NCI-H187 treated with DMSO at 0.1 percent for 48 hours (cell line): ENCODE measurements at regions not wholly inside any gene's neighbourhood (a gene's known extent, or its start where the extent isn't known, plus 50 kb on each side); places are given as distances from the start of the nearest gene placed in this dataset.
"Not testable (repeated sequence)": the region's sequence is repeated elsewhere in the genome, so short reads cannot be mapped to it uniquely, and the experiment has no call there.

Experiments
- DNase-seq: peaks from one replicate; lab custom pipeline; 2025; lab: John Stamatoyannopoulos, UW

DNA sequence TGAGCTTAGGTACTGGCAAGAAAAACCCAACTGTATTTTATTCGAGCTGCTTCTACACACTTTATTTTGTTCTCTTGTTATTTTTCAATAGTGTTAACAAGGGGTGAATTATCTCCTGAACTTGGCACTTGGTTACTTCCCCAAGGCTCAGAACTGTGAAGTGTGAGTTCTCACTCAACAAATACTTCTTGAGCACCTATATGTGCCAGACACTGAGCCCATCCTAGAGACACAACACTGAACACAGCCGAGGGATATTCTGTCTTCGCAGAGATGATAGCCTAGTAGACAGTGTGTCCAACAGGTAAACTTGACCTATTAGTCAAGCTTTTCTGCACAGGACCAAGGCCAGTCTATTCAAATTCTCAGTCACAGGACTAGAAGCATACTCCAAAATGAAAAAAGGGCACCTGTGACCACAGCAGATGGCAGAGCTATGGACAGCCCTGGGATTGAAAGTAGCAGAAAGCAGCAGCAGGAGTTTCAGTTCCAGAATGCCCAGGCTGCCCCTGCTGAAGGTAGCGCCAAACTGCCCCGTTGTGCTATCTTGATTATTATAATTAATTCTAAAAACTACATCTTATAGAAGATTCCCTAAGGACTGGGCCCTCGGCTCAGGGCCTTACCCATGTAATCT lies 77.8 kb upstream of the TAB2 start:
- no peak for DNase-seq

DNA sequence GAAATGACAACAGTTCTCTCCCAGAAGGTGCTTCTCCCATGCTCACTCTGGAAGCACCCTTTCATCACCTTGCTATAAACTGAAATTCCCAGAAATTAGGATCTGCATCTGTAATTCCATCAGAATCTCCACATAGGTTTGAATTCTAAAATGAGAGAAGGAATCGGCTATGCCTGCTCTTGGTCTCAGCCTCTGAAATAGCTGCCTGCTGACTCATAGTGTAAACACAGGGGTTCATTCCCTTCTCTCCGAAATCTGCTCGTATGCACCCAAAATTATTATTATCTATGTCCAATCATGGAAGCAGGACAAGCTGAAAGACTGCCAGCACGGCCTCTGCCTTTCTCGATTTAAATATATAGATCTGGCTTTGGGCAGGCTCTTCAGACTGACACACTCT lies 74.6 kb upstream of the TAB2 start:
- DNase-seq, result no peak

GRCh38 chr6:149244105-149244504 lies 73.4 kb upstream of the TAB2 start:
- DNase-seq, result no peak

GRCh38 chr6:149246691-149247384 lies 70.7 kb upstream of the TAB2 start:
- DNase-seq, result no peak

DNA sequence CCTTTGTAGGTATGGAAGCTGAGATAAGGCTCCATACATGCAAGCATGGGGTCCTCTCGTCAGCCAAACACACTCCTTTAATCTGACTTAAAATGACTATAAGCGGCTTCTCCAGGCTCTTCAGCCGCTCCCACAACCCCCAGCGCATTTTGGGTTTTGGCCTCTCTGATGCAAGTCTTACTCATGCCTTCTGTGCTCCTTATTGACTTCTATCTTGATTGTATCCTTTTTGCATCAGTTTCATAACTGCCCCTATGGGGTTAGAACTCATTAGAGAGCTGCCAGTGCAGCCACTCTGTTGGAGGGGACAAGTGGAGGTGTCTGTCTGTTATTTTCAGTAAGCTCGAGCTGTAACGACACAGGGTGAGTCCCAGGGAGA lies 70.1 kb upstream of the TAB2 start:
- DNase-seq, result no peak

- DNase-seq, result not testable (repeated sequence)
These were observed 69.2 kb upstream of the TAB2 start for GRCh38 chr6:149248263-149248662.

- no peak for DNase-seq
These were observed 68.7 kb upstream of the TAB2 start for GRCh38 chr6:149248693-149249369.

- DNase-seq, result no peak
These were observed 67.8 kb upstream of the TAB2 start for GRCh38 chr6:149249370-149250357.

GRCh38 chr6:149250951-149251350 lies 66.6 kb upstream of the TAB2 start:
- DNase-seq, result no peak

DNA sequence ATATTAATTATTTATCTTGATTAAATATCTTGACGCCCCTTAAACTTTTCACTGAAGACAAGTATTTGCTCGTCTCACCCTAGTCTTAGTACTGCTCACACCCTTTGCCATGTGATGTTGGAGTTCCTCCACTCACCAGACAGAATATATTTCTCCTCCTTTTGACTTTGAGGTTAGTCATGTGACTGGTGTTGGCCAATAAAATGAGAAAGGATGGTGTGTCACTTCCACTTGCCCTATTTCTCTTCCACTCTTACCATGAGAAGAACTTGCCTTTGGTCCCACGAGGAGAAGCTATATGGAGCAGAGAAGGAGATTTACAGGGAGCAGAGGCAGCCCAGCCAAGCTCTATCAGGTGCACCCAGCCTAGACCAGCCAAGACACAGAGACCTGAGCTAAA lies 64.9 kb upstream of the TAB2 start:
- DNase-seq, result no peak

GRCh38 chr6:149254253-149254652 lies 63.3 kb upstream of the TAB2 start:
- DNase-seq, result no peak

- DNase-seq, result no peak
These were observed 57.8 kb upstream of the TAB2 start for GRCh38 chr6:149259753-149260152.

- no peak for DNase-seq
These were observed 57.2 kb upstream of the TAB2 start for GRCh38 chr6:149260214-149260874.

DNA sequence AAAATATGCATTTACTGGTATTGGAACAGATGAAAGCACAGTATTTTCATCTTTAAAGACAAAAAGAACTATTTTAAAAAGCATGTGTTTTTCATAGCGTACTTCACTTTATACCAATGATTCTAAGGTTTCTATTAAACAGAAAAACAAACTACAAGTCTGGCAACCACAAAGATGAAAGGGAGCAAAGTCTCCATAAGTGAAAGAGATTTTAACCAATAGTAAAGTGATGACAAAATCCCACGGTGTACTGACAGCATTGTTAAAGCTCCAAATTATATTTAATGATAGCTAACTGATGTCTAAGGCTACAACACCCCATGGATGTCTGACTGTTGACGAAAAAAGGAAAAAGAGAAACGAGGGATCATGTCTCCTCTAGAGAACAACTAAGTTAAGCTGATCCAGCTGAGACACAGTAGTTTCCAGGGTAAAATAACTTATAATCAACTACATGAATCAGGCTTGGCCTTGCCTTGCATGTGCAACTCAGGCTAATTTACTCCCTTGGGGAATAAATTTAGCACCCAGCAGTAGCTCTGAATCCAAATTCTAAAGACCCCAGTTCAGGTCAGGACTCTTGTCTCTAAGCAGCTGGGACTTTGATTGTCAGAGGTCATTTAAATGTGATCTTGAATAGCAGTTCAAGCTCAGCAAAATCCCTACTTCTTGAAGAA lies 56.0 kb upstream of the TAB2 start:
- no peak for DNase-seq

- DNase-seq, result no peak
These were observed 54.2 kb upstream of the TAB2 start for GRCh38 chr6:149263321-149263720.

DNA sequence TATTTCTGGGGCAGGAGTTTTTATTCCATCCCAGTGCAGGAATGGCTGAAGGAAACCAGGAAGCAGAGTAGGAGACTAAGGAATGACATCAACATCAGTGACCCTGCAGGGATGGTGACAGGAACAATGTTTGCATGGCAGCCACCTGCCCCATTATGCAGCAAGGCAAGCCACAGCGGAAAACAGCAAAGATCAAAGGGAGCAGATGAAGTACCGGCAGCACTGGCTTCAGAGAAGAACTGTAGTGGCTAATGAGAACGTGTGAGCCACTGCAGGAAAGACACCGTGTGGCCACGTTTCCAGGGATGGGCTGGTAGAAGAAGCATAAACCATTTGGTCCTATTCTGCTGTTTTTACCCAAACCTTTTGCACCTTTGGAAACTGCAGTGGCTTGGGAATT lies 52.9 kb upstream of the TAB2 start:
- DNase-seq, result no peak

GRCh38 chr6:149265945-149266344 lies 51.6 kb upstream of the TAB2 start:
- no peak for DNase-seq

DNA sequence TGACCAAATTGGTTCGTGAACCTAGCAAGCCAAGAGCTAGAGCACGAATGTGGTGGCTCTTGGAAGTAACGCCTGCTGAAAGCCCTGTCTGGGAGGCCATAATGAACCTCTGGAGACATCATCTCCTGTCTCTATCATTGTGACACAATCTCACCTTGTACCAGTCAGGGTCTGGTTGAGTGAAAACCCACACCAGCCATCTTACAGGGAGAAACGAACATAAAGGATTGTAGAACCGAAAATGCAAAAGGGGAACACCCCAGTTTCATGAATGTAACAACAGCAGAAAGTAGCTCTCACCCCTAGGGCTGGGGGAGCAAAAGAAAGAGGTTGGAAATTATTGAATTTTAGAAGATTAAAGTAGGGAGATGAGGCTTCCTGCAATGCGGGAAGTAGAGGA lies 50.9 kb upstream of the TAB2 start:
- DNase-seq, result no peak

DNA sequence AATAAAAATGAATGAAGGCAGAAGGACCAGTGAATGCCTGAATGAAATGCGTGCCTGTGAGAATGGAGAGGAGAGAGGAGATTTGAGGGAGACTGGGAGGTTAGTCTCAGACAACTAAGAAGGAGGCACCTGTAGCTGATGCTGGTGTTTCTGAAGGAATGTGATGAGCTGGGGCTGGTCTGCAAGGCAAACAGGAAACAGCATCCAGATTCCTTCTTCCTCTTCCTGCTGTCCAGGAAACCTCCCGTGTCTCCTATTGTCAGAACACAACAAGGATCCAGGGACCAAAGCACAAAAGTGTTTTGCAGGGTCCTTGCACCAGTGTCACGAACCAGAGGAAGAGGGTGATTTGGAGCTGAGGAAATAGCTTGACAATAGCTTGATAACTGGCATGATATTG lies 50.4 kb upstream of the TAB2 start:
- DNase-seq, result no peak

DNA sequence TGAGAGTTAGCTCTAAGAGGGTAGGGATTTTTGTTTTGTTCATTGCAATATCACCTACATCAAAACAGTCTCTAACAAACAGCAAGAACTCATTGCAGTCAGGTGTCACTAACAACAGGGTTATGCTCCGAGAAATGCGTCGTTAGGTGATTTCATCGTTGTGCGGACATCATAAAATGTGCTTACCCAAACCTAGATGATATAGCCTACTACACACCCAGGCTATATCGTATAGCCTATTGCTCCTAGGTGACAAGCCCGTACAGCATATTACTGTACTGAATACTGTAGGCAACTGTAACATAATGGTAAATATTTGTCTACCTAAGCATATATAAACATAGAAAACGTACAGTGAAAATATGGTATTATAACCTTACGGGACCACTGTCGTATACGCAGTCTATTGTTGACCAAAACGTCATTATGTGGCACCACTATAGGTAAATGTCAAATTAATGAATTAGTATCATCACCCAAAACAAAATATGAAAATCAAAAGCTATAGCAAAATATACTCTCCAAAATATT lies 49.9 kb upstream of the TAB2 start:
- no peak for DNase-seq
